ENCODE measurements at regions not wholly inside any gene's neighbourhood (a gene's known extent, or its start where the extent isn't known, plus 50 kb on each side); places are given as distances from the start of the nearest gene placed in this dataset.

- no peaks in the 10 kb centered on the region for H3K36me3 Mint-ChIP-seq (ENCODE audit: unreplicated experiment)
- H3K9me3 Mint-ChIP-seq (ENCODE audit: unreplicated experiment) = no peaks in the 10 kb centered on the region
- TF ChIP-seq CTCF (IDR thresholded peaks at IDR 0.05) = no peak
- H3K27ac Mint-ChIP-seq (ENCODE audit: unreplicated experiment) = no peak overlapping the region
- no peak overlapping the region for H3K4me3 Mint-ChIP-seq (ENCODE audit: unreplicated experiment)
- H3K27me3 Mint-ChIP-seq (ENCODE audit: unreplicated experiment) = peaks cover 3% of the 10 kb centered on the region
- H3K4me1 Mint-ChIP-seq (ENCODE audit: unreplicated experiment) = no peaks in the 10 kb centered on the region
- DNase-seq (ENCODE audit: extremely low spot score, unreplicated experiment) = no peak
These were observed 370.8 kb downstream of the TMEM38B start for GRCh38 chr9:106065136-106065535.

- Mint-ChIP-seq H3K4me1 (ENCODE audit: unreplicated experiment) (no peaks in the 10 kb centered on the region), H3K36me3 (ENCODE audit: unreplicated experiment) (no peaks in the 10 kb centered on the region), H3K9me3 (ENCODE audit: unreplicated experiment) (no peaks in the 10 kb centered on the region), H3K27me3 (ENCODE audit: unreplicated experiment) (peaks cover 3% of the 10 kb centered on the region), H3K4me3 (ENCODE audit: unreplicated experiment) (no peak overlapping the region), H3K27ac (ENCODE audit: unreplicated experiment) (no peak overlapping the region)
- no peak for TF ChIP-seq CTCF (IDR thresholded peaks at IDR 0.05)
- no peak for DNase-seq (ENCODE audit: extremely low spot score, unreplicated experiment)
These were observed 371.4 kb downstream of the TMEM38B start for GRCh38 chr9:106065579-106066214.

GRCh38 chr9:106066940-106067524, 372.7 kb downstream of the TMEM38B start:
- no peaks in the 10 kb centered on the region for H3K9me3 Mint-ChIP-seq (ENCODE audit: unreplicated experiment)
- no peak overlapping the region for H3K27ac Mint-ChIP-seq (ENCODE audit: unreplicated experiment)
- no peaks in the 10 kb centered on the region for H3K4me1 Mint-ChIP-seq (ENCODE audit: unreplicated experiment)
- no peak for DNase-seq (ENCODE audit: extremely low spot score, unreplicated experiment)
- H3K4me3 Mint-ChIP-seq (ENCODE audit: unreplicated experiment) = no peak overlapping the region
- H3K36me3 Mint-ChIP-seq (ENCODE audit: unreplicated experiment) = no peaks in the 10 kb centered on the region
- TF ChIP-seq CTCF (IDR thresholded peaks at IDR 0.05) = no peak
- H3K27me3 Mint-ChIP-seq (ENCODE audit: unreplicated experiment) = peaks cover 3% of the 10 kb centered on the region

DNA sequence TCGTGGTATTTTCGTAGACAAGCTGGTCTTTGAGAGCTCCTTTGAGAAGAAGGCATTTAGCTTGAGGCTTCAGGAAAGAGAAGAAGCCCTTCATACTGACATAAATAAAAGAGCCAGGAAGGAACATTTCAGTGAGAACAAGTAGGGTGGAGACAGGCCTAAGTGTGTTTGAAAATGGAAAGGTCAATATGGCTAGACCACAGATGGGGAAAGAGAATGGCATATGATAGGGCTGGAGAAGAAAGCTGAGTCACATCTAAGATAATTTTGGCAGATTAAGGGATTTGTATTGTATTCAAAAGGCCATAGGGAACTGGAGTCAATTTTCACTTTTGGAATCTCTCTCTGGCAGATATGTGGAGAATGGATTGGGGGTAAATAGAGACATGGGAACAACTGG, 374.9 kb downstream of the TMEM38B start:
- no peak for DNase-seq (ENCODE audit: extremely low spot score, unreplicated experiment)
- H3K36me3 Mint-ChIP-seq (ENCODE audit: unreplicated experiment) = no peaks in the 10 kb centered on the region
- no peak overlapping the region for H3K4me3 Mint-ChIP-seq (ENCODE audit: unreplicated experiment)
- H3K27ac Mint-ChIP-seq (ENCODE audit: unreplicated experiment) = no peak overlapping the region
- no peak for TF ChIP-seq CTCF (IDR thresholded peaks at IDR 0.05)
- H3K4me1 Mint-ChIP-seq (ENCODE audit: unreplicated experiment) = no peaks in the 10 kb centered on the region
- no peaks in the 10 kb centered on the region for H3K9me3 Mint-ChIP-seq (ENCODE audit: unreplicated experiment)
- H3K27me3 Mint-ChIP-seq (ENCODE audit: unreplicated experiment) = peaks cover 7% of the 10 kb centered on the region

- Mint-ChIP-seq H3K27ac (ENCODE audit: unreplicated experiment) (no peak overlapping the region), H3K4me3 (ENCODE audit: unreplicated experiment) (no peak overlapping the region), H3K27me3 (ENCODE audit: unreplicated experiment) (peaks cover 7% of the 10 kb centered on the region), H3K4me1 (ENCODE audit: unreplicated experiment) (peaks cover 8% of the 10 kb centered on the region), H3K36me3 (ENCODE audit: unreplicated experiment) (no peaks in the 10 kb centered on the region), H3K9me3 (ENCODE audit: unreplicated experiment) (no peaks in the 10 kb centered on the region)
- TF ChIP-seq CTCF (IDR thresholded peaks at IDR 0.05) = no peak
- no peak for DNase-seq (ENCODE audit: extremely low spot score, unreplicated experiment)
These were observed 378.1 kb downstream of the TMEM38B start for GRCh38 chr9:106072421-106072820.

Data from osteocyte (in vitro differentiated cells).